H9 (cell line): ENCODE measurements at regions not wholly inside any gene's neighbourhood (a gene's known extent, or its start where the extent isn't known, plus 50 kb on each side); places are given as distances from the start of the nearest gene placed in this dataset.

Experiments used
- DNase-seq: peaks from one replicate; pipeline ENCODE4 v3.0.0-alpha.2; 2017
- H2AFZ ChIP-seq: one replicate; pipeline ENCODE4 v1.6.1; 2013; ENCODE audit warnings: mild to moderate bottlenecking, low read length, control low read depth, moderate library complexity
- H2AK5ac ChIP-seq: 2 replicates; pipeline ENCODE4 v1.6.1; 2013; ENCODE audit warnings: low read length, control low read depth, mixed read lengths; ENCODE audit not compliant: insufficient read length
- H2BK120ac ChIP-seq: one replicate; pipeline ENCODE4 v1.6.1; 2013; ENCODE audit warnings: low read depth, mild to moderate bottlenecking, low read length, control low read depth, inconsistent platforms; ENCODE audit not compliant: poor library complexity, severe bottlenecking
- H2BK12ac ChIP-seq: 2 replicates; pipeline ENCODE4 v1.6.1; 2013; ENCODE audit warnings: low read length, control low read depth, mixed read lengths, low read depth; ENCODE audit not compliant: insufficient read length
- H2BK15ac ChIP-seq: 2 replicates; pipeline ENCODE4 v1.6.1; 2013; ENCODE audit warnings: low read depth, low read length, control low read depth
- H2BK20ac ChIP-seq: one replicate; pipeline ENCODE4 v1.6.1; 2013; ENCODE audit warnings: low read depth, mild to moderate bottlenecking, low read length, control low read depth, inconsistent platforms; ENCODE audit not compliant: poor library complexity, severe bottlenecking
- H2BK5ac ChIP-seq: 2 replicates; pipeline ENCODE4 v1.6.1; 2013; ENCODE audit warnings: low read length, control low read depth, mixed read lengths; ENCODE audit not compliant: insufficient read length
- H3K14ac ChIP-seq: 2 replicates; pipeline ENCODE4 v1.6.1; 2013; ENCODE audit warnings: low read length, control low read depth; ENCODE audit not compliant: insufficient read depth
- H3K18ac ChIP-seq: 2 replicates; pipeline ENCODE4 v1.6.1; 2013; ENCODE audit warnings: low read depth, mild to moderate bottlenecking, mixed read lengths, low read length, control low read depth; ENCODE audit not compliant: insufficient read length
- H3K23ac ChIP-seq: 2 replicates; pipeline ENCODE4 v1.6.1; 2013; ENCODE audit warnings: low read length, control low read depth, mixed read lengths, low read depth; ENCODE audit not compliant: insufficient read length
- H3K23me2 ChIP-seq: 2 replicates; pipeline ENCODE4 v1.6.1; 2013; ENCODE audit warnings: low read depth, mild to moderate bottlenecking, mixed read lengths, low read length, control low read depth; ENCODE audit not compliant: insufficient read length, poor library complexity, severe bottlenecking
- H3K27ac ChIP-seq: 2 replicates; pipeline ENCODE4 v1.5.1; 2013; ENCODE audit warnings: low read length, control low read depth, mixed read lengths, low read depth; ENCODE audit not compliant: insufficient read length
- H3K27me3 ChIP-seq: 2 replicates; pipeline ENCODE4 v1.6.1; 2013; ENCODE audit warnings: low read length, control low read depth, inconsistent platforms; ENCODE audit not compliant: insufficient read depth
- H3K4ac ChIP-seq: 2 replicates; pipeline ENCODE4 v1.6.1; 2013; ENCODE audit warnings: low read depth, mild to moderate bottlenecking, control low read depth, inconsistent platforms, low read length, moderate library complexity
- H3K4me1 ChIP-seq: 2 replicates; pipeline ENCODE4 v1.6.1; 2013; ENCODE audit warnings: low read length, control low read depth, inconsistent platforms; ENCODE audit not compliant: insufficient read depth
- H3K4me2 ChIP-seq: 2 replicates; pipeline ENCODE4 v1.6.1; 2013; ENCODE audit warnings: low read length, control low read depth, mixed read lengths; ENCODE audit not compliant: insufficient read length, insufficient read depth
- H3K56ac ChIP-seq: 2 replicates; pipeline ENCODE4 v1.6.1; 2013; ENCODE audit warnings: low read depth, mild to moderate bottlenecking, mixed read lengths, low read length, control low read depth; ENCODE audit not compliant: insufficient read length
- H3K79me1 ChIP-seq: 2 replicates; pipeline ENCODE4 v1.6.1; 2013; ENCODE audit warnings: low read depth, mild to moderate bottlenecking, moderate library complexity, low read length, control low read depth, inconsistent platforms; ENCODE audit not compliant: insufficient read depth, poor library complexity, severe bottlenecking
- H3K79me2 ChIP-seq: 2 replicates; pipeline ENCODE4 v1.6.1; 2013; ENCODE audit warnings: low read length, control low read depth, inconsistent platforms; ENCODE audit not compliant: insufficient read depth
- H3K9ac ChIP-seq: 2 replicates; pipeline ENCODE4 v1.6.1; 2013; ENCODE audit warnings: low read length, control low read depth, mixed read lengths; ENCODE audit not compliant: insufficient read length; ENCODE audit errors: extremely low read depth
- H3K9me3 ChIP-seq: one replicate; pipeline ENCODE4 v1.6.1; 2013; ENCODE audit warnings: low read depth, low read length, inconsistent platforms; ENCODE audit not compliant: control insufficient read depth
- H3T11ph ChIP-seq: one replicate; pipeline ENCODE4 v1.6.1; 2013; ENCODE audit warnings: mild to moderate bottlenecking, low read length, control low read depth, inconsistent platforms
- H4K20me1 ChIP-seq: one replicate; pipeline ENCODE4 v1.6.1; 2013; ENCODE audit not compliant: control insufficient read depth, insufficient read length, insufficient read depth
- H4K5ac ChIP-seq: 2 replicates; pipeline ENCODE4 v1.6.1; 2013; ENCODE audit warnings: low read depth, mild to moderate bottlenecking, mixed read lengths, low read length, control low read depth; ENCODE audit not compliant: insufficient read length
- H4K8ac ChIP-seq: replicated peaks from 2 replicates; pipeline ENCODE4 v1.6.1; 2013; ENCODE audit warnings: low read length, control low read depth, mixed read lengths, low read depth; ENCODE audit not compliant: insufficient read length
- H4K91ac ChIP-seq: 2 replicates; pipeline ENCODE4 v1.6.1; 2013; ENCODE audit warnings: low read depth, mild to moderate bottlenecking, moderate library complexity, mixed read lengths, low read length, control low read depth; ENCODE audit not compliant: insufficient read length
- H3K27ac Mint-ChIP-seq, 3 experiments: 2 replicates in 2 of 3; 3 replicates in 1 of 3; pipeline ENCODE4 v1.8.0; 2020 to 2021; ENCODE audit warnings: mixed read lengths in 3 of 3, mild to moderate bottlenecking in 1 of 3, moderate library complexity in 1 of 3
- H3K27me3 Mint-ChIP-seq: 2 replicates; pipeline ENCODE4 v1.8.0; 2021; ENCODE audit warnings: low read depth, mild to moderate bottlenecking, moderate library complexity, mixed read lengths
- H3K36me3 Mint-ChIP-seq, 3 experiments: 2 replicates in 2 of 3; 3 replicates in 1 of 3; pipeline ENCODE4 v1.8.0; 2020 to 2021; ENCODE audit warnings: low read depth in 3 of 3, mixed read lengths in 3 of 3; ENCODE audit not compliant: insufficient read depth in 1 of 3
- H3K4me1 Mint-ChIP-seq, 2 experiments: 2 replicates each; pipeline ENCODE4 v1.8.0; 2020; ENCODE audit warnings: mixed read lengths in 2 of 2
- H3K4me3 Mint-ChIP-seq, 2 experiments: 2 replicates in 1 of 2; 3 replicates in 1 of 2; pipeline ENCODE4 v1.8.0; 2020 to 2021; ENCODE audit warnings: mild to moderate bottlenecking in 2 of 2, mixed read lengths in 2 of 2, moderate library complexity in 1 of 2
- H3K9me3 Mint-ChIP-seq, 2 experiments: 2 replicates in 1 of 2; 3 replicates in 1 of 2; pipeline ENCODE4 v1.8.0; 2020; ENCODE audit warnings: mild to moderate bottlenecking in 2 of 2, mixed read lengths in 2 of 2, moderate library complexity in 1 of 2
- CTCF ChIP-seq: fragments of 200-600 bp; sonication (generic); conservative IDR thresholded peaks from 3 replicates; pipeline ENCODE4 v1.8.0; 2021; ENCODE audit warnings: antibody characterized with exemption, mild to moderate bottlenecking
- WGBS: extraction: QIAGEN DNeasy Blood & Tissue Kit; methylation state at CpG from one replicate; pipeline ENCODE4 v1.1.7; 2013; ENCODE audit warnings: missing lambda C conversion rate, low lambda C conversion rate, mixed read lengths; ENCODE audit not compliant: insufficient read length; ENCODE audit errors: extremely low coverage; 5-methylcytosine and 5-hydroxymethylcytosine counted together

DNA sequence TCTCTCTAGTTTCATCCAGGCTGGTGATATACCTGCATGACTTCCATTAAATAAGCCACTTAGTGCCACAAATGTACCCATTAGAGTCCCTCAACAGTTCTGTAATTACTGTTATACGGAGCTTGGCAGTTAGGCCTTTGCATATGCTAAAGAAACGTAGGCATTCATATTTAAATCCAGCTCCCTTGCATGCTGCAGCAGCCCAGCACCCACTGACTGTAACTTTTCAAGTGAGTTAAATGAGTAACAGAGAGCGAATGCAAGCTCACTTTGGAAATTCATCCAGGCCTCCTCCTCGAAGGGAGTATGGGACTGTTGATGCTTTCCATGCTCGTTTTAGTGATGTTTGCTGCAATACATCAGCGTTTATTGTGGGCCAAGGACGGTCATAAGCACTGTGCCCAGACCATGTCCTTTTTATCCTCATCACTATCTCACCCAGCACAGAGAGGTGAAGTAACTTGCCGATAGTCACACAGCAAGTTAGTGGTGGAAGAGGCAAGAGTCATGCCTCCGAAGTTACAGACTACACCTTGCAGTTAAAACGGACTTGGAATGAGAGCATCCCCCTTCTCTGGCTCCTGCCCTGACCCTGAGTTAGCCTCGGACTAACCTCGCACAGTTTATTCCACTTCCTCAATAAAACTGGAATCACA, 179.4 kb upstream of the PDE10A start:
- Histone ChIP-seq H3K23me2 (no peaks in the 10 kb centered on the region), H3K79me1 (no peaks in the 10 kb centered on the region), H3K79me2 (no peaks in the 10 kb centered on the region), H4K20me1 (no peaks in the 10 kb centered on the region), H3K9me3 (no peaks in the 10 kb centered on the region), H2BK120ac (no peak overlapping the region), H4K8ac (no peak overlapping the region), H2BK20ac (no peak overlapping the region), H3K18ac (no peak overlapping the region), H2BK12ac (no peak overlapping the region), H2BK5ac (no peak overlapping the region), H3K23ac (no peak overlapping the region), H3K4me2 (peak overlapping the region; percentile 17), H2AFZ (no peak overlapping the region), H3K4me1 (peaks cover 10% of the 10 kb centered on the region), H3T11ph (no peak overlapping the region), H3K27ac (no peak overlapping the region), H3K4ac (no peak overlapping the region), H4K5ac (no peak overlapping the region), H3K56ac (no peak overlapping the region), H2AK5ac (no peak overlapping the region), H3K14ac (no peak overlapping the region), H4K91ac (no peak overlapping the region), H2BK15ac (no peak overlapping the region), H3K9ac (no peak overlapping the region), H3K27me3 (no peaks in the 10 kb centered on the region)
- Mint-ChIP-seq H3K27me3 (peaks cover 11% of the 10 kb centered on the region), H3K4me3 (peak overlapping the region in 1 of 2 experiments; percentile 2; a peak in 2 of 5 replicates), H3K9me3 (peaks cover 4% of the 10 kb centered on the region in 2 experiments; a peak in 3 of 5 replicates), H3K4me1 (peaks cover 50 to 53% of the 10 kb centered on the region in 2 experiments), H3K27ac (no peak overlapping the region; a peak in 1 of 7 replicates), H3K36me3 (peaks cover 0 to 7% (median 0%) of the 10 kb centered on the region in 3 experiments; a peak in 2 of 7 replicates)
- no peak for TF ChIP-seq CTCF
- no CpG with 5 or more reads among the region's 12 CpGs for WGBS
- DNase-seq: peak; percentile 55
